ENCODE measurements at regions not wholly inside any gene's neighbourhood (a gene's known extent, or its start where the extent isn't known, plus 50 kb on each side); places are given as distances from the start of the nearest gene placed in this dataset.

DNA sequence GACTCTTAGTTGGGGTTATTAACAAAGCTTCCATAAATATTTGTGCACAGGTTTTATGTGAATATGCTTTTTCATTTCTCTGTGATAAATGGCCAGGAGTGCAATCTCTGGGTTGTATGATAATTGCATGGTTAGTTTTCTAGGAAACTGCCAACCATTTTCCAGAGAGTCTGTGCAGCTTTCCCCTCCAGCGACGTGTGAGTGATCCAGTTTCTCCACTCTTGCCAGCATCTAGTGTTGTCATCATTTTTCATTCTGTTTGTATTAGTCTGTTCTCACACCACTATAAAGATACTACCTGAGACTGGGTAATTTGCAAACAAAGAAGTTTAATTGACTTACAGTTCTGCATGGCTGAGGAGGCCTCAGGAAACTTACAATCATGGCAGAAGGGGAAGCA lies 319.6 kb upstream of the SHH start:
- TF ChIP-seq POLR2AphosphoS5 (IDR thresholded peaks at IDR 0.05; ENCODE audit: low read depth) (no peak), EZH2 (IDR thresholded peaks at IDR 0.05; ENCODE audit: low read depth, unreplicated experiment) (no peak), CREB1 (CRISPR knock-in tag; IDR thresholded peaks at IDR 0.05; ENCODE audit: low read depth) (no peak), EZH2phosphoT487 (IDR thresholded peaks at IDR 0.05; ENCODE audit: unreplicated experiment) (no peak)
- TF ChIP-seq, protein P1, sequence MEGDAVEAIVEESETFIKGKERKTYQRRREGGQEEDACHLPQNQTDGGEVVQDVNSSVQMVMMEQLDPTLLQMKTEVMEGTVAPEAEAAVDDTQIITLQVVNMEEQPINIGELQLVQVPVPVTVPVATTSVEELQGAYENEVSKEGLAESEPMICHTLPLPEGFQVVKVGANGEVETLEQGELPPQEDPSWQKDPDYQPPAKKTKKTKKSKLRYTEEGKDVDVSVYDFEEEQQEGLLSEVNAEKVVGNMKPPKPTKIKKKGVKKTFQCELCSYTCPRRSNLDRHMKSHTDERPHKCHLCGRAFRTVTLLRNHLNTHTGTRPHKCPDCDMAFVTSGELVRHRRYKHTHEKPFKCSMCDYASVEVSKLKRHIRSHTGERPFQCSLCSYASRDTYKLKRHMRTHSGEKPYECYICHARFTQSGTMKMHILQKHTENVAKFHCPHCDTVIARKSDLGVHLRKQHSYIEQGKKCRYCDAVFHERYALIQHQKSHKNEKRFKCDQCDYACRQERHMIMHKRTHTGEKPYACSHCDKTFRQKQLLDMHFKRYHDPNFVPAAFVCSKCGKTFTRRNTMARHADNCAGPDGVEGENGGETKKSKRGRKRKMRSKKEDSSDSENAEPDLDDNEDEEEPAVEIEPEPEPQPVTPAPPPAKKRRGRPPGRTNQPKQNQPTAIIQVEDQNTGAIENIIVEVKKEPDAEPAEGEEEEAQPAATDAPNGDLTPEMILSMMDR (conservative IDR thresholded peaks at IDR 0.05; ENCODE audit: low read depth in 2 of 2), result no peak
- TF ChIP-seq, protein P2, sequence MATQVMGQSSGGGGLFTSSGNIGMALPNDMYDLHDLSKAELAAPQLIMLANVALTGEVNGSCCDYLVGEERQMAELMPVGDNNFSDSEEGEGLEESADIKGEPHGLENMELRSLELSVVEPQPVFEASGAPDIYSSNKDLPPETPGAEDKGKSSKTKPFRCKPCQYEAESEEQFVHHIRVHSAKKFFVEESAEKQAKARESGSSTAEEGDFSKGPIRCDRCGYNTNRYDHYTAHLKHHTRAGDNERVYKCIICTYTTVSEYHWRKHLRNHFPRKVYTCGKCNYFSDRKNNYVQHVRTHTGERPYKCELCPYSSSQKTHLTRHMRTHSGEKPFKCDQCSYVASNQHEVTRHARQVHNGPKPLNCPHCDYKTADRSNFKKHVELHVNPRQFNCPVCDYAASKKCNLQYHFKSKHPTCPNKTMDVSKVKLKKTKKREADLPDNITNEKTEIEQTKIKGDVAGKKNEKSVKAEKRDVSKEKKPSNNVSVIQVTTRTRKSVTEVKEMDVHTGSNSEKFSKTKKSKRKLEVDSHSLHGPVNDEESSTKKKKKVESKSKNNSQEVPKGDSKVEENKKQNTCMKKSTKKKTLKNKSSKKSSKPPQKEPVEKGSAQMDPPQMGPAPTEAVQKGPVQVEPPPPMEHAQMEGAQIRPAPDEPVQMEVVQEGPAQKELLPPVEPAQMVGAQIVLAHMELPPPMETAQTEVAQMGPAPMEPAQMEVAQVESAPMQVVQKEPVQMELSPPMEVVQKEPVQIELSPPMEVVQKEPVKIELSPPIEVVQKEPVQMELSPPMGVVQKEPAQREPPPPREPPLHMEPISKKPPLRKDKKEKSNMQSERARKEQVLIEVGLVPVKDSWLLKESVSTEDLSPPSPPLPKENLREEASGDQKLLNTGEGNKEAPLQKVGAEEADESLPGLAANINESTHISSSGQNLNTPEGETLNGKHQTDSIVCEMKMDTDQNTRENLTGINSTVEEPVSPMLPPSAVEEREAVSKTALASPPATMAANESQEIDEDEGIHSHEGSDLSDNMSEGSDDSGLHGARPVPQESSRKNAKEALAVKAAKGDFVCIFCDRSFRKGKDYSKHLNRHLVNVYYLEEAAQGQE (IDR thresholded peaks at IDR 0.05; ENCODE audit: unreplicated experiment), result no peak
- TF ChIP-seq, protein P3, sequence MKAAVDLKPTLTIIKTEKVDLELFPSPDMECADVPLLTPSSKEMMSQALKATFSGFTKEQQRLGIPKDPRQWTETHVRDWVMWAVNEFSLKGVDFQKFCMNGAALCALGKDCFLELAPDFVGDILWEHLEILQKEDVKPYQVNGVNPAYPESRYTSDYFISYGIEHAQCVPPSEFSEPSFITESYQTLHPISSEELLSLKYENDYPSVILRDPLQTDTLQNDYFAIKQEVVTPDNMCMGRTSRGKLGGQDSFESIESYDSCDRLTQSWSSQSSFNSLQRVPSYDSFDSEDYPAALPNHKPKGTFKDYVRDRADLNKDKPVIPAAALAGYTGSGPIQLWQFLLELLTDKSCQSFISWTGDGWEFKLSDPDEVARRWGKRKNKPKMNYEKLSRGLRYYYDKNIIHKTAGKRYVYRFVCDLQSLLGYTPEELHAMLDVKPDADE (IDR thresholded peaks at IDR 0.05), result no peak
- TF ChIP-seq, protein P4, sequence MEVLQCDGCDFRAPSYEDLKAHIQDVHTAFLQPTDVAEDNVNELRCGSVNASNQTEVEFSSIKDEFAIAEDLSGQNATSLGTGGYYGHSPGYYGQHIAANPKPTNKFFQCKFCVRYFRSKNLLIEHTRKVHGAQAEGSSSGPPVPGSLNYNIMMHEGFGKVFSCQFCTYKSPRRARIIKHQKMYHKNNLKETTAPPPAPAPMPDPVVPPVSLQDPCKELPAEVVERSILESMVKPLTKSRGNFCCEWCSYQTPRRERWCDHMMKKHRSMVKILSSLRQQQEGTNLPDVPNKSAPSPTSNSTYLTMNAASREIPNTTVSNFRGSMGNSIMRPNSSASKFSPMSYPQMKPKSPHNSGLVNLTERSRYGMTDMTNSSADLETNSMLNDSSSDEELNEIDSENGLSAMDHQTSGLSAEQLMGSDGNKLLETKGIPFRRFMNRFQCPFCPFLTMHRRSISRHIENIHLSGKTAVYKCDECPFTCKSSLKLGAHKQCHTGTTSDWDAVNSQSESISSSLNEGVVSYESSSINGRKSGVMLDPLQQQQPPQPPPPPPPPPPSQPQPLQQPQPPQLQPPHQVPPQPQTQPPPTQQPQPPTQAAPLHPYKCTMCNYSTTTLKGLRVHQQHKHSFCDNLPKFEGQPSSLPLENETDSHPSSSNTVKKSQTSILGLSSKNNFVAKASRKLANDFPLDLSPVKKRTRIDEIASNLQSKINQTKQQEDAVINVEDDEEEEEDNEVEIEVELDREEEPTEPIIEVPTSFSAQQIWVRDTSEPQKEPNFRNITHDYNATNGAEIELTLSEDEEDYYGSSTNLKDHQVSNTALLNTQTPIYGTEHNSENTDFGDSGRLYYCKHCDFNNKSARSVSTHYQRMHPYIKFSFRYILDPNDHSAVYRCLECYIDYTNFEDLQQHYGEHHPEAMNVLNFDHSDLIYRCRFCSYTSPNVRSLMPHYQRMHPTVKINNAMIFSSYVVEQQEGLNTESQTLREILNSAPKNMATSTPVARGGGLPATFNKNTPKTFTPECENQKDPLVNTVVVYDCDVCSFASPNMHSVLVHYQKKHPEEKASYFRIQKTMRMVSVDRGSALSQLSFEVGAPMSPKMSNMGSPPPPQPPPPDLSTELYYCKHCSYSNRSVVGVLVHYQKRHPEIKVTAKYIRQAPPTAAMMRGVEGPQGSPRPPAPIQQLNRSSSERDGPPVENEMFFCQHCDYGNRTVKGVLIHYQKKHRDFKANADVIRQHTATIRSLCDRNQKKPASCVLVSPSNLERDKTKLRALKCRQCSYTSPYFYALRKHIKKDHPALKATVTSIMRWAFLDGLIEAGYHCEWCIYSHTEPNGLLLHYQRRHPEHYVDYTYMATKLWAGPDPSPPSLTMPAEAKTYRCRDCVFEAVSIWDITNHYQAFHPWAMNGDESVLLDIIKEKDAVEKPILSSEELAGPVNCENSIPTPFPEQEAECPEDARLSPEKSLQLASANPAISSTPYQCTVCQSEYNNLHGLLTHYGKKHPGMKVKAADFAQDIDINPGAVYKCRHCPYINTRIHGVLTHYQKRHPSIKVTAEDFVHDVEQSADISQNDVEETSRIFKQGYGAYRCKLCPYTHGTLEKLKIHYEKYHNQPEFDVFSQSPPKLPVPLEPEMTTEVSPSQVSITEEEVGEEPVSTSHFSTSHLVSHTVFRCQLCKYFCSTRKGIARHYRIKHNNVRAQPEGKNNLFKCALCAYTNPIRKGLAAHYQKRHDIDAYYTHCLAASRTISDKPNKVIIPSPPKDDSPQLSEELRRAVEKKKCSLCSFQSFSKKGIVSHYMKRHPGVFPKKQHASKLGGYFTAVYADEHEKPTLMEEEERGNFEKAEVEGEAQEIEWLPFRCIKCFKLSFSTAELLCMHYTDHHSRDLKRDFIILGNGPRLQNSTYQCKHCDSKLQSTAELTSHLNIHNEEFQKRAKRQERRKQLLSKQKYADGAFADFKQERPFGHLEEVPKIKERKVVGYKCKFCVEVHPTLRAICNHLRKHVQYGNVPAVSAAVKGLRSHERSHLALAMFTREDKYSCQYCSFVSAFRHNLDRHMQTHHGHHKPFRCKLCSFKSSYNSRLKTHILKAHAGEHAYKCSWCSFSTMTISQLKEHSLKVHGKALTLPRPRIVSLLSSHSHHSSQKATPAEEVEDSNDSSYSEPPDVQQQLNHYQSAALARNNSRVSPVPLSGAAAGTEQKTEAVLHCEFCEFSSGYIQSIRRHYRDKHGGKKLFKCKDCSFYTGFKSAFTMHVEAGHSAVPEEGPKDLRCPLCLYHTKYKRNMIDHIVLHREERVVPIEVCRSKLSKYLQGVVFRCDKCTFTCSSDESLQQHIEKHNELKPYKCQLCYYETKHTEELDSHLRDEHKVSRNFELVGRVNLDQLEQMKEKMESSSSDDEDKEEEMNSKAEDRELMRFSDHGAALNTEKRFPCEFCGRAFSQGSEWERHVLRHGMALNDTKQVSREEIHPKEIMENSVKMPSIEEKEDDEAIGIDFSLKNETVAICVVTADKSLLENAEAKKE (CRISPR knock-in tag; IDR thresholded peaks at IDR 0.05), result no peak

Measured in GM23338 (cell line).